Neural cell (in vitro differentiated cells): ENCODE measurements at regions not wholly inside any gene's neighbourhood (a gene's known extent, or its start where the extent isn't known, plus 50 kb on each side); places are given as distances from the start of the nearest gene placed in this dataset.

Experiments used
- CTCF ChIP-seq: fragments of 450-650 bp; IDR thresholded peaks from 2 replicates; pipeline ENCODE4 v1.5.1; 2014; ENCODE audit warnings: antibody characterized with exemption, mild to moderate bottlenecking, moderate library complexity; ENCODE audit not compliant: poor library complexity, severe bottlenecking
- POLR2AphosphoS5 ChIP-seq: IDR thresholded peaks from 2 replicates; pipeline ENCODE4 v1.6.1; 2012

DNA sequence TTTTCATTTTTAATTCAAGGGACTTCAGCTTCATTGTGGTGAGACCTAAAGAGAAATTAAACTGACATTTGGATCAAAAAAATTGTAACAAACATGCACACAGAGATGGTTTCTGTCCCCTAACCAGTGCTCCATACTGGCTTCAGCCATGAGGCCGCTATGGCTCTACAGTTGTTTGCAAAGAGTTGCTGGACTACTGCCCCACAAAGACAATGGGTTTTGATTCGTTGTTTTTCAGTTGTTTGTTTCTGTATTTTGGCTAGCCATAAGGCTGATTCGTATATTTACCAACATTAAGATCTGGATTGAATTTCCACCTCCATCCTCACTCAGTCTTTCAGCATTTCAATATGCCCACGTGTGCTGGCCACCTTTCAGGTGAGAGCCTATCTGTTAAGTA lies 163.7 kb upstream of the KIF2A start:
- TF ChIP-seq CTCF = no peak
- TF ChIP-seq POLR2AphosphoS5 = no peak
